H1 (cell line): ENCODE measurements at regions not wholly inside any gene's neighbourhood (a gene's known extent, or its start where the extent isn't known, plus 50 kb on each side); places are given as distances from the start of the nearest gene placed in this dataset.

Experiments
- CTCF ChIA-PET: fragments of 300-600 bp; sonication (Branson Sonifier 250); formaldehyde crosslinking; loops from one replicate; lab custom pipeline; 2021; ENCODE audit not compliant: partially characterized antibody; lab: Charles Lee
- POLR2A ChIA-PET: fragments of 300-600 bp; sonication (Branson Sonifier 250); formaldehyde crosslinking; loops from one replicate; lab custom pipeline; 2021; ENCODE audit warnings: inconsistent platforms; ENCODE audit not compliant: partially characterized antibody; lab: Charles Lee
- DNase-seq, 2 experiments: peaks; one replicate each; pipeline versions ENCODE4 v3.0.0 to v3.0.0-alpha.2; 2010 to 2022; ENCODE audit warnings: low spot score in 2 of 2, low read depth in 1 of 2, mixed read lengths in 1 of 2
- FAIRE-seq: peaks from 2 replicates; lab custom pipeline; 2011; peaks lifted over from hg19 to GRCh38; lab: Jason Lieb, UNC
- H2AFZ ChIP-seq: 2 replicates; pipeline ENCODE4 v1.8.1; 2012; ENCODE audit warnings: low read length, inconsistent platforms
- H2AK5ac ChIP-seq: 2 replicates; pipeline ENCODE4 v1.6.1; 2013; ENCODE audit warnings: low read depth, low read length
- H2BK120ac ChIP-seq: replicated peaks from 2 replicates; pipeline ENCODE3; 2013; ENCODE audit warnings: low read depth, low read length, inconsistent platforms
- H2BK12ac ChIP-seq: 2 replicates; pipeline ENCODE4 v1.6.1; 2013; ENCODE audit warnings: low read depth, low read length
- H2BK15ac ChIP-seq: 2 replicates; pipeline ENCODE4 v1.6.1; 2013; ENCODE audit warnings: low read length
- H2BK20ac ChIP-seq: 2 replicates; pipeline ENCODE4 v1.6.1; 2013; ENCODE audit warnings: low read length
- H2BK5ac ChIP-seq: 2 replicates; pipeline ENCODE4 v1.6.1; 2013; ENCODE audit warnings: low read depth, low read length
- H3K14ac ChIP-seq: 2 replicates; pipeline ENCODE4 v1.6.1; 2013; ENCODE audit warnings: inconsistent platforms; ENCODE audit not compliant: insufficient read length
- H3K18ac ChIP-seq: 2 replicates; pipeline ENCODE4 v1.6.1; 2013; ENCODE audit warnings: low read length; ENCODE audit errors: extremely low read depth
- H3K23ac ChIP-seq: 2 replicates; pipeline ENCODE4 v1.6.1; 2013; ENCODE audit warnings: inconsistent platforms; ENCODE audit not compliant: insufficient read length
- H3K23me2 ChIP-seq: 2 replicates; pipeline ENCODE4 v1.6.1; 2013; ENCODE audit warnings: low read depth, low read length
- H3K27ac ChIP-seq: 2 replicates; pipeline ENCODE4 v1.6.1; 2011; ENCODE audit warnings: low read depth, low read length, inconsistent platforms
- H3K27me3 ChIP-seq, 4 experiments: replicated peaks in 1 of 4; 1 replicate in 1 of 4; 2 replicates in 3 of 4; pipeline versions ENCODE4 v1.6.1 to v1.8.1; 2011 to 2013; ENCODE audit warnings: low read length in 3 of 4, mild to moderate bottlenecking in 3 of 4, inconsistent platforms in 2 of 4, mixed read lengths in 2 of 4, moderate library complexity in 1 of 4; ENCODE audit not compliant: control insufficient read depth in 3 of 4, insufficient read depth in 3 of 4; ENCODE audit errors: extremely low read depth in 1 of 4
- H3K36me3 ChIP-seq, 4 experiments: 2 replicates each; pipeline versions ENCODE4 v1.6.1 to v1.8.1; 2011 to 2013; ENCODE audit warnings: mild to moderate bottlenecking in 4 of 4, low read length in 3 of 4, moderate library complexity in 2 of 4, control low read depth in 1 of 4, inconsistent platforms in 1 of 4; ENCODE audit not compliant: insufficient read depth in 4 of 4, control insufficient read depth in 2 of 4
- H3K4ac ChIP-seq: replicated peaks from 2 replicates; pipeline ENCODE3; 2013; ENCODE audit warnings: low read length, low read depth, mixed read lengths, inconsistent platforms; ENCODE audit not compliant: insufficient read length
- H3K4me1 ChIP-seq, 4 experiments: replicated peaks in 1 of 4; 1 replicate in 1 of 4; 2 replicates in 3 of 4; pipeline versions ENCODE4 v1.6.1 to v1.8.1; 2011 to 2013; ENCODE audit warnings: low read length in 3 of 4, inconsistent platforms in 2 of 4, mixed read lengths in 1 of 4; ENCODE audit not compliant: insufficient read depth in 4 of 4, control insufficient read depth in 3 of 4
- H3K4me2 ChIP-seq, 2 experiments: 2 replicates each; pipeline versions ENCODE4 v1.6.1 to v1.8.1; 2011 to 2013; ENCODE audit warnings: low read depth in 2 of 2, low read length in 2 of 2, control low read depth in 1 of 2, inconsistent platforms in 1 of 2, mild to moderate bottlenecking in 1 of 2; ENCODE audit not compliant: insufficient read depth in 1 of 2
- H3K4me3 ChIP-seq, 4 experiments: fragments of 200-600, 300-600 bp in 1 of 4; sonication (generic), shearing (Covaris generic), sonication (Bioruptor Twin) in 1 of 4; 2 replicates each; pipeline versions ENCODE4 v1.5.1 to v1.8.1; 2011 to 2016; ENCODE audit warnings: low read length in 4 of 4, low read depth in 3 of 4, control low read depth in 2 of 4, inconsistent platforms in 2 of 4, mild to moderate bottlenecking in 2 of 4, mixed read lengths in 1 of 4, moderate library complexity in 1 of 4; ENCODE audit not compliant: insufficient read depth in 2 of 4; ENCODE audit errors: extremely low read depth in 1 of 4
- H3K56ac ChIP-seq: replicated peaks from 2 replicates; pipeline ENCODE3; 2013; ENCODE audit warnings: low read depth, mild to moderate bottlenecking, mixed read lengths, low read length, inconsistent platforms; ENCODE audit not compliant: insufficient read length
- H3K79me1 ChIP-seq: 2 replicates; pipeline ENCODE4 v1.6.1; 2013; ENCODE audit warnings: low read depth, low read length, control low read depth
- H3K79me2 ChIP-seq, 2 experiments: 2 replicates each; pipeline versions ENCODE4 v1.6.1 to v1.8.1; 2012 to 2013; ENCODE audit warnings: low read length in 2 of 2, mild to moderate bottlenecking in 2 of 2, inconsistent platforms in 1 of 2; ENCODE audit not compliant: insufficient read depth in 2 of 2, control insufficient read depth in 1 of 2
- H3K9ac ChIP-seq, 4 experiments: replicated peaks in 1 of 4; 1 replicate in 1 of 4; 2 replicates in 3 of 4; pipeline versions ENCODE4 v1.6.1 to v1.8.1; 2011 to 2013; ENCODE audit warnings: low read depth in 3 of 4, low read length in 3 of 4, control low read depth in 2 of 4, mild to moderate bottlenecking in 2 of 4, moderate library complexity in 2 of 4, inconsistent platforms in 1 of 4; ENCODE audit errors: extremely low read depth in 1 of 4
- H3K9me3 ChIP-seq, 2 experiments: 2 replicates each; pipeline versions ENCODE4 v1.6.1 to v1.8.1; 2012 to 2013; ENCODE audit warnings: mild to moderate bottlenecking in 2 of 2, moderate library complexity in 2 of 2, control low read depth in 1 of 2, inconsistent platforms in 1 of 2, low read depth in 1 of 2, low read length in 1 of 2, mixed read lengths in 1 of 2; ENCODE audit not compliant: insufficient read depth in 2 of 2
- H4K20me1 ChIP-seq, 2 experiments: replicated peaks in 1 of 2; 2 replicates each; pipeline versions ENCODE3 to v1.8.1; 2011 to 2013; ENCODE audit warnings: inconsistent platforms in 2 of 2, low read length in 2 of 2, mild to moderate bottlenecking in 1 of 2; ENCODE audit not compliant: insufficient read depth in 2 of 2, control insufficient read depth in 1 of 2
- H4K5ac ChIP-seq: 2 replicates; pipeline ENCODE4 v1.6.1; 2013; ENCODE audit warnings: low read length, low read depth, mixed read lengths, inconsistent platforms; ENCODE audit not compliant: insufficient read length
- H4K8ac ChIP-seq: 2 replicates; pipeline ENCODE4 v1.8.0; 2013; ENCODE audit warnings: mild to moderate bottlenecking, moderate library complexity, low read length, inconsistent platforms; ENCODE audit not compliant: insufficient read depth; ENCODE audit errors: extremely low read depth
- H4K91ac ChIP-seq: replicated peaks from 2 replicates; pipeline ENCODE3; 2013; ENCODE audit warnings: low read length, mixed read lengths, inconsistent platforms; ENCODE audit not compliant: insufficient read length
- ASH2L ChIP-seq: fragments of 200-600, 300-600 bp; sonication (generic); IDR thresholded peaks from one replicate; pipeline ENCODE4 v1.7.1; 2017; ENCODE audit warnings: low read length
- CBX8 ChIP-seq: fragments of 300-800, 300-1000 bp; sonication (generic); IDR thresholded peaks from 2 replicates; pipeline ENCODE4 v1.7.1; 2016; ENCODE audit warnings: low read depth, low read length, borderline replicate concordance
- CHD1 ChIP-seq: IDR thresholded peaks from 2 replicates; pipeline ENCODE4 v1.6.1; 2012; ENCODE audit warnings: low read depth, low read length, improper control_type of control experiment
- EZH2 ChIP-seq: fragments of 200-600 bp; sonication (generic); IDR thresholded peaks from 2 replicates; pipeline ENCODE4 v1.7.1; 2012; ENCODE audit warnings: low read depth, mild to moderate bottlenecking, moderate library complexity, low read length, inconsistent platforms; ENCODE audit not compliant: severe bottlenecking
- GABPA ChIP-seq: IDR thresholded peaks from 2 replicates; pipeline ENCODE4 v1.6.1; 2011; ENCODE audit warnings: mild to moderate bottlenecking, low read length, moderate library complexity, borderline replicate concordance; ENCODE audit not compliant: insufficient read depth
- KDM1A ChIP-seq: fragments of 200-600, 300-600 bp; sonication (generic); IDR thresholded peaks from 2 replicates; pipeline ENCODE4 v1.7.1; 2016; ENCODE audit warnings: mild to moderate bottlenecking, low read length, borderline replicate concordance
- KDM5A ChIP-seq: fragments of 200-600 bp; IDR thresholded peaks from 2 replicates; pipeline ENCODE4 v1.7.1; 2012; ENCODE audit warnings: mild to moderate bottlenecking, low read length, inconsistent platforms, mixed read lengths
- POLR2AphosphoS5 ChIP-seq: IDR thresholded peaks from 2 replicates; pipeline ENCODE4 v1.6.1; 2011; ENCODE audit warnings: low read depth, low read length
- POU5F1 ChIP-seq: IDR thresholded peaks from 2 replicates; pipeline ENCODE4 v1.6.1; 2011; ENCODE audit warnings: low read depth, mild to moderate bottlenecking, low read length, moderate library complexity
- RAD21 ChIP-seq, 2 experiments: IDR thresholded peaks in 1 of 2; conservative IDR thresholded peaks in 1 of 2; 2 replicates each; pipeline ENCODE4 v1.6.1; 2011; ENCODE audit warnings: low read depth in 2 of 2, low read length in 2 of 2, improper control_type of control experiment in 1 of 2, inconsistent platforms in 1 of 2, mild to moderate bottlenecking in 1 of 2, moderate library complexity in 1 of 2
- RFX5 ChIP-seq: IDR thresholded peaks from 2 replicates; pipeline ENCODE4 v1.6.1; 2011; ENCODE audit warnings: low read depth, low read length, improper control_type of control experiment, borderline replicate concordance
- SAP30 ChIP-seq: fragments of 300-600 bp; sonication (generic); IDR thresholded peaks from 2 replicates; pipeline ENCODE4 v1.7.1; 2012; ENCODE audit warnings: low read length, moderate library complexity, mild to moderate bottlenecking, inconsistent platforms; ENCODE audit not compliant: insufficient read depth, insufficient replicate concordance
- SP2 ChIP-seq: IDR thresholded peaks from 2 replicates; pipeline ENCODE4 v1.6.1; 2012; ENCODE audit warnings: mild to moderate bottlenecking, low read length, inconsistent platforms
- SUZ12 ChIP-seq: fragments of 200-600 bp; sonication (generic); IDR thresholded peaks from 2 replicates; pipeline ENCODE4 v1.6.1; 2012; ENCODE audit warnings: mild to moderate bottlenecking, inconsistent platforms, low read length, moderate library complexity, mixed read lengths
- TAF1 ChIP-seq: IDR thresholded peaks from 2 replicates; pipeline ENCODE4 v1.6.1; 2011; ENCODE audit warnings: mild to moderate bottlenecking, low read depth, low read length
- TAF7 ChIP-seq: optimal IDR thresholded peaks from 2 replicates; pipeline ENCODE3; 2011; ENCODE audit warnings: low read depth, mild to moderate bottlenecking, inconsistent platforms, low read length, moderate library complexity, borderline replicate concordance
- WGBS, 2 experiments: shearing (Covaris generic) in 1 of 2; methylation state at CpG; one replicate each; pipeline versions ENCODE4 v1.1.6 to v1.1.7; 2013 to 2015; ENCODE audit warnings: low lambda C conversion rate in 2 of 2, mixed read lengths in 2 of 2, inconsistent platforms in 1 of 2, low coverage in 1 of 2, missing lambda C conversion rate in 1 of 2; ENCODE audit not compliant: insufficient replicate concordance in 2 of 2, insufficient coverage in 1 of 2, insufficient read length in 1 of 2; ENCODE audit errors: extremely low coverage in 1 of 2, missing lambda C conversion rate in 1 of 2; 5-methylcytosine and 5-hydroxymethylcytosine counted together

GRCh38 chr4:99759988-99760387, 56.6 kb upstream of the DAPP1 start:
- H3K18ac ChIP-seq = no peak overlapping the region
- FAIRE-seq (no peak), DNase-seq (no peak)
- no peak overlapping the region for H2BK120ac ChIP-seq
- no peaks in the 10 kb centered on the region for H3K36me3 ChIP-seq
- POLR2A ChIA-PET = no interaction called here
- no peak overlapping the region for H3K23ac ChIP-seq
- H2BK20ac ChIP-seq = no peak overlapping the region
- H4K91ac ChIP-seq = no peak overlapping the region
- WGBS, 2 experiments = 80% methylated on average over 1 of the region's 1 CpG; no CpG with 5 or more reads in 1 of the 2 experiments
- no peak overlapping the region for H3K56ac ChIP-seq
- no peak overlapping the region for H2AK5ac ChIP-seq
- H3K79me1 ChIP-seq = no peaks in the 10 kb centered on the region
- no peak overlapping the region for H2BK15ac ChIP-seq
- no peak overlapping the region for H3K4me2 ChIP-seq
- H4K20me1 ChIP-seq = no peaks in the 10 kb centered on the region
- H4K5ac ChIP-seq = no peak overlapping the region
- H3K27ac ChIP-seq = no peak overlapping the region
- no peak overlapping the region for H2AFZ ChIP-seq
- H3K4ac ChIP-seq = no peak overlapping the region
- H3K9ac ChIP-seq = no peak overlapping the region
- H3K4me1 ChIP-seq = no peaks in the 10 kb centered on the region
- H3K79me2 ChIP-seq = no peaks in the 10 kb centered on the region
- CTCF ChIA-PET = no interaction called here
- H2BK5ac ChIP-seq = no peak overlapping the region
- no peak overlapping the region for H2BK12ac ChIP-seq
- H3K4me3 ChIP-seq = no peak overlapping the region
- H4K8ac ChIP-seq = no peak overlapping the region
- H3K9me3 ChIP-seq = no peaks in the 10 kb centered on the region
- H3K14ac ChIP-seq = no peak overlapping the region
- H3K23me2 ChIP-seq = no peaks in the 10 kb centered on the region
- no peaks in the 10 kb centered on the region for H3K27me3 ChIP-seq
- TF ChIP-seq TAF7 (no peak), EZH2 (no peak), POLR2AphosphoS5 (no peak), SAP30 (no peak), KDM1A (no peak), POU5F1 (no peak), RFX5 (no peak), RAD21 (IDR thresholded peaks at IDR 0.05 in 1 of 2, conservative IDR thresholded peaks at IDR 0.05 in 1 of 2; ENCODE audit: low read depth in 2 of 2, low read length in 2 of 2) (no peak), CBX8 (no peak), GABPA (no peak), KDM5A (no peak), CHD1 (no peak), SUZ12 (no peak), SP2 (no peak), ASH2L (no peak), TAF1 (no peak)
